ENCODE measurements at regions not wholly inside any gene's neighbourhood (a gene's known extent, or its start where the extent isn't known, plus 50 kb on each side); places are given as distances from the start of the nearest gene placed in this dataset.

- TF ChIP-seq, protein P1, sequence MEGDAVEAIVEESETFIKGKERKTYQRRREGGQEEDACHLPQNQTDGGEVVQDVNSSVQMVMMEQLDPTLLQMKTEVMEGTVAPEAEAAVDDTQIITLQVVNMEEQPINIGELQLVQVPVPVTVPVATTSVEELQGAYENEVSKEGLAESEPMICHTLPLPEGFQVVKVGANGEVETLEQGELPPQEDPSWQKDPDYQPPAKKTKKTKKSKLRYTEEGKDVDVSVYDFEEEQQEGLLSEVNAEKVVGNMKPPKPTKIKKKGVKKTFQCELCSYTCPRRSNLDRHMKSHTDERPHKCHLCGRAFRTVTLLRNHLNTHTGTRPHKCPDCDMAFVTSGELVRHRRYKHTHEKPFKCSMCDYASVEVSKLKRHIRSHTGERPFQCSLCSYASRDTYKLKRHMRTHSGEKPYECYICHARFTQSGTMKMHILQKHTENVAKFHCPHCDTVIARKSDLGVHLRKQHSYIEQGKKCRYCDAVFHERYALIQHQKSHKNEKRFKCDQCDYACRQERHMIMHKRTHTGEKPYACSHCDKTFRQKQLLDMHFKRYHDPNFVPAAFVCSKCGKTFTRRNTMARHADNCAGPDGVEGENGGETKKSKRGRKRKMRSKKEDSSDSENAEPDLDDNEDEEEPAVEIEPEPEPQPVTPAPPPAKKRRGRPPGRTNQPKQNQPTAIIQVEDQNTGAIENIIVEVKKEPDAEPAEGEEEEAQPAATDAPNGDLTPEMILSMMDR (IDR thresholded peaks at IDR 0.05; ENCODE audit: insufficient read depth, low read length): no peak
- no peak for DNase-seq (ENCODE audit: low read depth)
- H3K4me3 ChIP-seq (ENCODE audit: low read depth, low read length): no peak overlapping the region
Measured at GRCh38 chr7:10740805-10741204, 232.9 kb upstream of the PHF14 start.

GRCh38 chr7:10756981-10757380, 216.7 kb upstream of the PHF14 start:
- no peak overlapping the region for H3K4me3 ChIP-seq (ENCODE audit: low read depth, low read length)
- DNase-seq (ENCODE audit: low read depth): no peak
- TF ChIP-seq, protein P1 (IDR thresholded peaks at IDR 0.05; ENCODE audit: insufficient read depth, low read length): no peak

DNA sequence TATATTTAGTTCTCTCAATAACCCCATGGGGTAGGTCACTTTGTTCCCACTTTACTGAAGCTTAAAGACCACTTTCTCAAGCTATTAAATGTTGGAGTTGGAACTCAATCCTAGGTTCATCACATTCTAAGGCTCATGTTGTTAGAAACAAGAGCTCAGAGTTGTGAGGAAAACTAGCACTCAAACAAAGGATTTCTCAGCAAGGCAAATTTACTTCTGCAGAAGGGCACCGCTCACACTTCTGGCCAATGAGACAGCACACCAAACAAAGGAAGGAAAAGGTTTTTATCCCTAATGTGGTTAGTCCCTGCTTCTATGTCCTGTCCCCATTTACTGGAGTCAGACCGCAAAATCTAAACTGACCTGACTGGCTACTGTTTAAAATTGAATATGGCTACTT, 214.6 kb upstream of the PHF14 start:
- no peak overlapping the region for H3K4me3 ChIP-seq (ENCODE audit: low read depth, low read length)
- no peak for DNase-seq (ENCODE audit: low read depth)
- TF ChIP-seq, protein P1 (IDR thresholded peaks at IDR 0.05; ENCODE audit: insufficient read depth, low read length): no peak

GRCh38 chr7:10767771-10768170, 205.9 kb upstream of the PHF14 start:
- no peak overlapping the region for H3K4me3 ChIP-seq (ENCODE audit: low read depth, low read length)
- no peak for DNase-seq (ENCODE audit: low read depth)
- TF ChIP-seq, protein P1 (IDR thresholded peaks at IDR 0.05; ENCODE audit: insufficient read depth, low read length): no peak

DNA sequence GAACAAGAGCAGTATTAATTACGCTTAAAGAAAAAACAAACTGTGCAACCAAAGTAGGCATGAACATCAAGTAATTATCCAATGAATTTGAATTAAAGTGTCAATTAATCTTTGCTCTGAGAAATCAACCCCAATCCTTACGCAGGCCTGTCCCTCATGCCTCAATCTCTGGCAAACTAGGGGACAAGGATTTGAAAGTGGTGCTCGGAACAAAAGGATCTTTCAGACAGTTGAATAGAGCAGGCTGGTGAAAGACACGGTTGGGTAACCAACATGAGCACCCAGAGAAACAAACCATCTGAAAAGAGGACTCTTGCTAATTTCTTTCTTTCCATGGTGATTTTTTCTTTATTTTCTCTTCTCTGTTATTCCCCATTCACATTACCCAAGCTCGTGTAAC, 203.5 kb upstream of the PHF14 start:
- TF ChIP-seq, protein P1 (IDR thresholded peaks at IDR 0.05; ENCODE audit: insufficient read depth, low read length): no peak
- no peak for DNase-seq (ENCODE audit: low read depth)
- no peak overlapping the region for H3K4me3 ChIP-seq (ENCODE audit: low read depth, low read length)

GRCh38 chr7:10773430-10773829, 200.2 kb upstream of the PHF14 start:
- DNase-seq (ENCODE audit: low read depth): no peak
- no peak overlapping the region for H3K4me3 ChIP-seq (ENCODE audit: low read depth, low read length)
- TF ChIP-seq, protein P1 (IDR thresholded peaks at IDR 0.05; ENCODE audit: insufficient read depth, low read length): no peak
